Choroid plexus epithelial cell (primary cell): ENCODE measurements at regions not wholly inside any gene's neighbourhood (a gene's known extent, or its start where the extent isn't known, plus 50 kb on each side); places are given as distances from the start of the nearest gene placed in this dataset.

Experiments
- DNase-seq: peaks from one replicate; pipeline ENCODE4 v3.0.0-alpha.2; 2010; ENCODE audit warnings: low read depth
- H3K4me3 ChIP-seq: 2 replicates; pipeline ENCODE4 v1.5.1; 2011; ENCODE audit warnings: low read depth, mild to moderate bottlenecking, control low read depth, low read length, moderate library complexity
- CTCF ChIP-seq: conservative IDR thresholded peaks from 2 replicates; pipeline ENCODE4 v1.5.1; 2011; ENCODE audit warnings: low read depth, mild to moderate bottlenecking, control low read depth, inconsistent platforms, low read length, moderate library complexity

- no peak overlapping the region for H3K4me3 ChIP-seq
- DNase-seq, result no peak
- TF ChIP-seq CTCF, result no peak
Observed at GRCh38 chr11:112499153-112499880, 238.7 kb upstream of the PLET1 start.

GRCh38 chr11:112499881-112500204, 239.2 kb upstream of the PLET1 start:
- no peak for TF ChIP-seq CTCF
- H3K4me3 ChIP-seq, result no peak overlapping the region
- DNase-seq, result no peak

GRCh38 chr11:112503410-112503809, 242.8 kb upstream of the PLET1 start:
- no peak for DNase-seq
- no peak for TF ChIP-seq CTCF
- H3K4me3 ChIP-seq, result no peak overlapping the region

- no peak for TF ChIP-seq CTCF
- DNase-seq, result no peak
- H3K4me3 ChIP-seq, result no peak overlapping the region
Observed at GRCh38 chr11:112504056-112504455, 243.4 kb upstream of the PLET1 start.

- TF ChIP-seq CTCF, result no peak
- H3K4me3 ChIP-seq, result no peak overlapping the region
- no peak for DNase-seq
Observed at GRCh38 chr11:112506852-112507251, 246.2 kb upstream of the PLET1 start.

GRCh38 chr11:112507281-112507680, 246.6 kb upstream of the PLET1 start:
- H3K4me3 ChIP-seq, result no peak overlapping the region
- no peak for DNase-seq
- no peak for TF ChIP-seq CTCF

GRCh38 chr11:112508750-112509149, 248.1 kb upstream of the PLET1 start:
- no peak for DNase-seq
- H3K4me3 ChIP-seq, result no peak overlapping the region
- no peak for TF ChIP-seq CTCF
